ENCODE measurements at regions not wholly inside any gene's neighbourhood (a gene's known extent, or its start where the extent isn't known, plus 50 kb on each side); places are given as distances from the start of the nearest gene placed in this dataset.

DNA sequence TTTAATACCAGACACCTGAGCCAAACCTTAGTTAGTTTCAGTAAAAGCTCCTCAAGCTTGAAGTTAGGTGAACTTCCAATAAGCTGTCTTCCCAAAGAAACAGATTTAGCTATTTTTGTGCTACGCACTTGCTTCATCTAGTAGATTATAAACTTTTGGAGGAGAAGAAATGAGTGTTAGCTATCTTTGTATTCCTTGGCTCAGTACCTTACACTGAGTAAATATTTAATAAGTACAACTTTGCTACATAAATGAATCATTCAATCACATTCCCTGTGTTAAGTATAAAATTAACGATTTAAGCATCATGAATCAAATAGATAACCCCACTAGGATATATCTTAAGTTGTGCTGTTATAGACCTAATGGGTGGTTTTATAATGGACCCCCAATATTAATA is 307.0 kb downstream of the PCNX1 start:
- Histone ChIP-seq H3K4me3 (no peak overlapping the region), H3K9me3 (peaks cover 0 to 4% of the 10 kb centered on the region in 2 donors), H3K36me3 (no peaks in the 10 kb centered on the region), H3K27ac (no peak overlapping the region), H3K27me3 (no peaks in the 10 kb centered on the region), H3K4me1 (no peaks in the 10 kb centered on the region)
- intact Hi-C loops (cut with DNase I; ENCODE audit: low total_unique reads) (no loop called here), in situ Hi-C loops (cut with MboI; ENCODE audit: low pct_ligation_motif_present in 1 of 4, low pct_unique_long_range_greater_than_20kb in 1 of 4, low sequenced_read_pairs in 3 of 4) (no loop called here)
- 80 to 86% methylated on average over 2 of the region's 2 CpGs for WGBS, 2 donors (ENCODE audit: low coverage in 1 of 2)
- no peak for DNase-seq
- TF ChIP-seq EP300 (IDR thresholded peaks at IDR 0.05; ENCODE audit: low read depth) (no peak), POLR2A (IDR thresholded peaks at IDR 0.05) (no peak), CTCF (IDR thresholded peaks at IDR 0.05) (no peak), POLR2AphosphoS5 (IDR thresholded peaks at IDR 0.05) (no peak)

GRCh38 chr14:71220462-71220861 is 313.2 kb downstream of the PCNX1 start:
- in situ Hi-C loops (cut with MboI; ENCODE audit: low pct_ligation_motif_present in 1 of 4, low pct_unique_long_range_greater_than_20kb in 1 of 4, low sequenced_read_pairs in 3 of 4), result no loop called here
- TF ChIP-seq POLR2AphosphoS5 (IDR thresholded peaks at IDR 0.05) (no peak), CTCF (IDR thresholded peaks at IDR 0.05) (no peak), POLR2A (IDR thresholded peaks at IDR 0.05) (no peak), EP300 (IDR thresholded peaks at IDR 0.05; ENCODE audit: low read depth) (no peak)
- WGBS, 2 donors (ENCODE audit: low coverage in 1 of 2), result 62 to 72% methylated on average over 3 to 4 of the region's 4 CpGs

GRCh38 chr14:71221119-71221518 is 313.9 kb downstream of the PCNX1 start:
- intact Hi-C loops (cut with DNase I; ENCODE audit: low total_unique reads), result no loop called here

More at GRCh38 chr14:71220462-71220861, 313.2 kb downstream of the PCNX1 start:
- Histone ChIP-seq H3K9me3 (peaks cover 0 to 4% of the 10 kb centered on the region in 2 donors), H3K4me3 (no peak overlapping the region), H3K36me3 (no peaks in the 10 kb centered on the region), H3K27me3 (no peaks in the 10 kb centered on the region), H3K27ac (no peak overlapping the region), H3K4me1 (no peaks in the 10 kb centered on the region)
- no peak for DNase-seq
- intact Hi-C loops (cut with DNase I; ENCODE audit: low total_unique reads), result no loop called here

DNA sequence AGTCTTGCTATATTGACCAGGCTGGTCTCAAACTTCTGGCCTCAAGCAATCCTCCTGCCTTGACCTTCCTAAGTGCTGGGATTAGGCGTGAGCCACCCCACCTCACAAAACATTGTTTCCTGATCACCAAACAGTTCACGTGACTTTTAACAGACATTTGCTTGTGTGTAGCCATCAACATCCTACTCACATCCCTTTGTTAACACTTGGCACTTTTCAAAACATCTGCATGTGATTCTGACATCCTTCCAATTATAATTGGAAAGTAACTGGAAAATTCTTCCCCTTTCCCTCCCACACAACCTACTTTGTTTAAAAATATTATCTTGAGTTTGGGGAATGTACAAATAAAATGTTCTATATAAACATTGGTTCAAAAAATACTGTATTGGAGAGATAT is 317.9 kb downstream of the PCNX1 start:
- no peak for TF ChIP-seq CTCF (IDR thresholded peaks at IDR 0.05)
- TF ChIP-seq POLR2A (IDR thresholded peaks at IDR 0.05), result no peak
- no peak for TF ChIP-seq POLR2AphosphoS5 (IDR thresholded peaks at IDR 0.05)
- no peak for TF ChIP-seq EP300 (IDR thresholded peaks at IDR 0.05; ENCODE audit: low read depth)
- intact Hi-C loops (cut with DNase I; ENCODE audit: low total_unique reads) (no loop called here), in situ Hi-C loops (cut with MboI; ENCODE audit: low pct_ligation_motif_present in 1 of 4, low pct_unique_long_range_greater_than_20kb in 1 of 4, low sequenced_read_pairs in 3 of 4) (no loop called here)
- no peaks in the 10 kb centered on the region for H3K9me3 ChIP-seq
- no peaks in the 10 kb centered on the region for H3K27me3 ChIP-seq
- WGBS, 2 donors (ENCODE audit: low coverage in 1 of 2), result 73 to 75% methylated on average over 2 of the region's 2 CpGs
- no peak overlapping the region for H3K4me3 ChIP-seq
- H3K4me1 ChIP-seq, result no peaks in the 10 kb centered on the region
- no peak overlapping the region for H3K27ac ChIP-seq
- DNase-seq, result no peak
- no peaks in the 10 kb centered on the region for H3K36me3 ChIP-seq

More at GRCh38 chr14:71221119-71221518, 313.9 kb downstream of the PCNX1 start:
- Histone ChIP-seq H3K4me3 (no peak overlapping the region), H3K27me3 (no peaks in the 10 kb centered on the region), H3K27ac (no peak overlapping the region), H3K4me1 (no peaks in the 10 kb centered on the region), H3K9me3 (peaks cover 0 to 4% of the 10 kb centered on the region in 2 donors), H3K36me3 (no peaks in the 10 kb centered on the region)
- WGBS, 2 donors (ENCODE audit: low coverage in 1 of 2), result 80 to 85% methylated on average over 2 of the region's 2 CpGs
- no peak for DNase-seq
- TF ChIP-seq EP300 (IDR thresholded peaks at IDR 0.05; ENCODE audit: low read depth), result no peak
- no peak for TF ChIP-seq POLR2AphosphoS5 (IDR thresholded peaks at IDR 0.05)
- TF ChIP-seq CTCF (IDR thresholded peaks at IDR 0.05), result no peak
- TF ChIP-seq POLR2A (IDR thresholded peaks at IDR 0.05), result no peak
- in situ Hi-C loops (cut with MboI; ENCODE audit: low pct_ligation_motif_present in 1 of 4, low pct_unique_long_range_greater_than_20kb in 1 of 4, low sequenced_read_pairs in 3 of 4), result no loop called here

All from transverse colon (tissue), 4 donors.